ENCODE measurements at regions not wholly inside any gene's neighbourhood (a gene's known extent, or its start where the extent isn't known, plus 50 kb on each side); places are given as distances from the start of the nearest gene placed in this dataset.
A peak's percentile ranks its signal among the peaks of the same experiment; 100 is the strongest.
"Not testable (repeated sequence)": the region's sequence is repeated elsewhere in the genome, so short reads cannot be mapped to it uniquely, and the experiment has no call there.

GRCh38 chr2:126228531-126228930 is 427.4 kb upstream of the GYPC start:
- peaks cover 7% of the 10 kb centered on the region for H3K9me3 Mint-ChIP-seq
- POLR2A ChIA-PET = no interaction called here
- no peaks in the 10 kb centered on the region for H3K4me1 Mint-ChIP-seq (ENCODE audit: low read depth)
- CTCF ChIA-PET = interaction anchor here (1.2 kb wide), 1 partner anchor 548 kb away, joined by 3 read pairs; no protein-coding TSS in a partner anchor
- H3K27me3 Mint-ChIP-seq = no peaks in the 10 kb centered on the region
- H3K36me3 Mint-ChIP-seq = no peaks in the 10 kb centered on the region
- intact Hi-C loops (cut with micrococcal nuclease) = no loop called here
- no peak overlapping the region for H3K27ac Mint-ChIP-seq
- no peak for DNase-seq
- no peak overlapping the region for H3K4me3 Mint-ChIP-seq

- Mint-ChIP-seq H3K4me1 (ENCODE audit: low read depth) (no peaks in the 10 kb centered on the region), H3K9me3 (no peaks in the 10 kb centered on the region), H3K36me3 (no peaks in the 10 kb centered on the region), H3K4me3 (no peak overlapping the region), H3K27me3 (no peaks in the 10 kb centered on the region), H3K27ac (no peak overlapping the region)
- no peak for DNase-seq
- intact Hi-C loops (cut with micrococcal nuclease) = no loop called here
- ChIA-PET POLR2A (no interaction called here), CTCF (no interaction called here)
These were observed 417.7 kb upstream of the GYPC start for GRCh38 chr2:126238251-126238650.

- no peak for DNase-seq
- intact Hi-C loops (cut with micrococcal nuclease) = no loop called here
- POLR2A ChIA-PET = no interaction called here
- Mint-ChIP-seq H3K27me3 (no peaks in the 10 kb centered on the region), H3K27ac (no peak overlapping the region), H3K9me3 (no peaks in the 10 kb centered on the region), H3K36me3 (no peaks in the 10 kb centered on the region), H3K4me1 (ENCODE audit: low read depth) (no peaks in the 10 kb centered on the region), H3K4me3 (no peak overlapping the region)
- CTCF ChIA-PET = interaction anchor here (1.1 kb wide), 1 partner anchor 243 kb away, joined by 3 read pairs; no protein-coding TSS in a partner anchor
These were observed 416.5 kb upstream of the GYPC start for GRCh38 chr2:126239320-126239955.

GRCh38 chr2:126241001-126241400 is 415.0 kb upstream of the GYPC start:
- H3K27ac Mint-ChIP-seq = no peak overlapping the region
- no peaks in the 10 kb centered on the region for H3K9me3 Mint-ChIP-seq
- intact Hi-C loops (cut with micrococcal nuclease) = loop anchor here (10.0 kb wide), 1 partner anchor 734 kb away; no protein-coding TSS in a partner anchor
- no peaks in the 10 kb centered on the region for H3K4me1 Mint-ChIP-seq (ENCODE audit: low read depth)
- no peak overlapping the region for H3K4me3 Mint-ChIP-seq
- POLR2A ChIA-PET = no interaction called here
- CTCF ChIA-PET = no interaction called here
- no peaks in the 10 kb centered on the region for H3K36me3 Mint-ChIP-seq
- H3K27me3 Mint-ChIP-seq = no peaks in the 10 kb centered on the region
- no peak for DNase-seq

- Mint-ChIP-seq H3K9me3 (no peaks in the 10 kb centered on the region), H3K27me3 (no peaks in the 10 kb centered on the region), H3K27ac (no peak overlapping the region), H3K4me3 (no peak overlapping the region), H3K4me1 (ENCODE audit: low read depth) (no peaks in the 10 kb centered on the region), H3K36me3 (no peaks in the 10 kb centered on the region)
- DNase-seq = no peak
- intact Hi-C loops (cut with micrococcal nuclease) = loop anchor here (10.0 kb wide), 1 partner anchor 733 kb away; no protein-coding TSS in a partner anchor
- ChIA-PET POLR2A (no interaction called here), CTCF (no interaction called here)
These were observed 414.5 kb upstream of the GYPC start for GRCh38 chr2:126241411-126241810.

- ChIA-PET CTCF (interaction anchor here (0.6 to 1.5 kb wide), 4 partner anchors 13 to 727 kb away, joined by 3 to 7 read pairs (median 5); no protein-coding TSS in a partner anchor), POLR2A (no interaction called here)
- intact Hi-C loops (cut with micrococcal nuclease) = loop anchor here (1.0 to 10.0 kb wide), 2 partner anchors 532 to 730 kb away; no protein-coding TSS in a partner anchor
- Mint-ChIP-seq H3K36me3 (no peaks in the 10 kb centered on the region), H3K4me1 (ENCODE audit: low read depth) (no peaks in the 10 kb centered on the region), H3K27ac (no peak overlapping the region), H3K4me3 (no peak overlapping the region), H3K9me3 (no peaks in the 10 kb centered on the region), H3K27me3 (no peaks in the 10 kb centered on the region)
- DNase-seq = peak; percentile 61
These were observed 411.0 kb upstream of the GYPC start for GRCh38 chr2:126244937-126245336.

- Mint-ChIP-seq H3K27me3 (no peaks in the 10 kb centered on the region), H3K4me1 (ENCODE audit: low read depth) (no peaks in the 10 kb centered on the region), H3K36me3 (no peaks in the 10 kb centered on the region), H3K4me3 (no peak overlapping the region), H3K27ac (no peak overlapping the region), H3K9me3 (no peaks in the 10 kb centered on the region)
- DNase-seq = no peak
- intact Hi-C loops (cut with micrococcal nuclease) = no loop called here
- ChIA-PET POLR2A (no interaction called here), CTCF (no interaction called here)
These were observed 402.3 kb upstream of the GYPC start for GRCh38 chr2:126253669-126254068.

- ChIA-PET POLR2A (no interaction called here), CTCF (no interaction called here)
- Mint-ChIP-seq H3K9me3 (no peaks in the 10 kb centered on the region), H3K27me3 (peaks cover 8% of the 10 kb centered on the region), H3K4me1 (ENCODE audit: low read depth) (no peaks in the 10 kb centered on the region), H3K4me3 (no peak overlapping the region), H3K36me3 (no peaks in the 10 kb centered on the region), H3K27ac (no peak overlapping the region)
- intact Hi-C loops (cut with micrococcal nuclease) = no loop called here
- no peak for DNase-seq
These were observed 391.3 kb upstream of the GYPC start for GRCh38 chr2:126264625-126265024.

GRCh38 chr2:126269911-126270310 is 386.0 kb upstream of the GYPC start:
- intact Hi-C loops (cut with micrococcal nuclease) = no loop called here
- DNase-seq = no peak
- Mint-ChIP-seq H3K9me3 (no peaks in the 10 kb centered on the region), H3K4me3 (no peak overlapping the region), H3K27me3 (peaks cover 1% of the 10 kb centered on the region), H3K27ac (no peak overlapping the region), H3K4me1 (ENCODE audit: low read depth) (no peaks in the 10 kb centered on the region), H3K36me3 (no peaks in the 10 kb centered on the region)
- ChIA-PET CTCF (no interaction called here), POLR2A (no interaction called here)

- CTCF ChIA-PET = no interaction called here
- no peaks in the 10 kb centered on the region for H3K4me1 Mint-ChIP-seq (ENCODE audit: low read depth)
- H3K27me3 Mint-ChIP-seq = peaks cover 1% of the 10 kb centered on the region
- H3K27ac Mint-ChIP-seq = no peak overlapping the region
- POLR2A ChIA-PET = no interaction called here
- intact Hi-C loops (cut with micrococcal nuclease) = no loop called here
- H3K36me3 Mint-ChIP-seq = no peaks in the 10 kb centered on the region
- no peak overlapping the region for H3K4me3 Mint-ChIP-seq
- DNase-seq = no peak
- no peaks in the 10 kb centered on the region for H3K9me3 Mint-ChIP-seq
These were observed 385.4 kb upstream of the GYPC start for GRCh38 chr2:126270587-126270986.

- ChIA-PET POLR2A (no interaction called here), CTCF (no interaction called here)
- Mint-ChIP-seq H3K27me3 (peaks cover 1% of the 10 kb centered on the region), H3K9me3 (no peaks in the 10 kb centered on the region), H3K27ac (no peak overlapping the region), H3K4me1 (ENCODE audit: low read depth) (no peaks in the 10 kb centered on the region), H3K4me3 (no peak overlapping the region), H3K36me3 (no peaks in the 10 kb centered on the region)
- DNase-seq = no peak
- intact Hi-C loops (cut with micrococcal nuclease) = no loop called here
These were observed 383.6 kb upstream of the GYPC start for GRCh38 chr2:126272401-126272800.

GRCh38 chr2:126275098-126275497 is 380.9 kb upstream of the GYPC start:
- no peak overlapping the region for H3K4me3 Mint-ChIP-seq
- H3K4me1 Mint-ChIP-seq (ENCODE audit: low read depth) = no peaks in the 10 kb centered on the region
- H3K36me3 Mint-ChIP-seq = no peaks in the 10 kb centered on the region
- POLR2A ChIA-PET = no interaction called here
- intact Hi-C loops (cut with micrococcal nuclease) = no loop called here
- H3K9me3 Mint-ChIP-seq = no peaks in the 10 kb centered on the region
- no peaks in the 10 kb centered on the region for H3K27me3 Mint-ChIP-seq
- CTCF ChIA-PET = no interaction called here
- H3K27ac Mint-ChIP-seq = no peak overlapping the region
- no peak for DNase-seq

GRCh38 chr2:126276268-126276667 is 379.7 kb upstream of the GYPC start:
- H3K9me3 Mint-ChIP-seq; H3K27ac Mint-ChIP-seq; H3K4me1 Mint-ChIP-seq (ENCODE audit: low read depth); DNase-seq; H3K36me3 Mint-ChIP-seq; POLR2A ChIA-PET; H3K27me3 Mint-ChIP-seq; intact Hi-C loops (cut with micrococcal nuclease); H3K4me3 Mint-ChIP-seq: not testable (repeated sequence)
- CTCF ChIA-PET = interaction anchor here (0.7 kb wide), 1 partner anchor 547 kb away, joined by 3 read pairs; no protein-coding TSS in a partner anchor

Measured in activated CD4-positive, alpha-beta memory T cell treated with anti-CD3 and anti-CD28 coated beads for 36 hours (primary cell).